ENCODE measurements at regions not wholly inside any gene's neighbourhood (a gene's known extent, or its start where the extent isn't known, plus 50 kb on each side); places are given as distances from the start of the nearest gene placed in this dataset.

- Histone ChIP-seq H3K4me1 (ENCODE audit: control insufficient read depth in 2 of 2, insufficient read depth in 2 of 2, low read length in 2 of 2) (no peaks in the 10 kb centered on the region), H3K27me3 (ENCODE audit: control insufficient read depth in 2 of 2, insufficient read depth in 2 of 2, low read length in 2 of 2) (no peaks in the 10 kb centered on the region), H3K4me3 (ENCODE audit: low read length) (no peak overlapping the region), H3K9me3 (ENCODE audit: control insufficient read depth in 2 of 3, low read length in 3 of 3) (no peaks in the 10 kb centered on the region), H3K36me3 (ENCODE audit: control insufficient read depth in 2 of 3, insufficient read depth in 3 of 3, low read length in 3 of 3) (no peaks in the 10 kb centered on the region), H3K27ac (ENCODE audit: low read depth, low read length) (no peak overlapping the region)
- intact Hi-C loops (cut with micrococcal nuclease): no loop called here
- ChIA-PET POLR2A (no interaction called here), CTCF (no interaction called here)
- ATAC-seq (no peak), DNase-seq (no peak)
- H3K27me3 Mint-ChIP-seq: peaks cover 0 to 37% (median 17%) of the 10 kb centered on the region in 5 donors
- H3K36me3 Mint-ChIP-seq: no peaks in the 10 kb centered on the region
- H3K27ac Mint-ChIP-seq: no peak overlapping the region
- no peak overlapping the region for H3K4me3 Mint-ChIP-seq
- H3K9me3 Mint-ChIP-seq: peaks cover 0 to 4% (median 2%) of the 10 kb centered on the region in 11 donors
- H3K4me1 Mint-ChIP-seq: no peaks in the 10 kb centered on the region
Measured at GRCh38 chr20:40176098-40176841, 512.8 kb downstream of the MAFB start.

- ATAC-seq (no peak), DNase-seq (no peak)
- Mint-ChIP-seq H3K4me3 (no peak overlapping the region), H3K9me3 (peaks cover 0 to 4% (median 2%) of the 10 kb centered on the region in 11 donors), H3K4me1 (no peaks in the 10 kb centered on the region), H3K27ac (no peak overlapping the region), H3K36me3 (no peaks in the 10 kb centered on the region), H3K27me3 (peaks cover 0 to 37% (median 22%) of the 10 kb centered on the region in 5 donors)
- Histone ChIP-seq H3K4me3 (ENCODE audit: low read length) (no peak overlapping the region), H3K27me3 (ENCODE audit: control insufficient read depth in 2 of 2, insufficient read depth in 2 of 2, low read length in 2 of 2) (no peaks in the 10 kb centered on the region), H3K36me3 (ENCODE audit: control insufficient read depth in 2 of 3, insufficient read depth in 3 of 3, low read length in 3 of 3) (no peaks in the 10 kb centered on the region), H3K27ac (ENCODE audit: low read depth, low read length) (no peak overlapping the region), H3K9me3 (ENCODE audit: control insufficient read depth in 2 of 3, low read length in 3 of 3) (no peaks in the 10 kb centered on the region), H3K4me1 (ENCODE audit: control insufficient read depth in 2 of 2, insufficient read depth in 2 of 2, low read length in 2 of 2) (no peaks in the 10 kb centered on the region)
- ChIA-PET CTCF (no interaction called here), POLR2A (no interaction called here)
- intact Hi-C loops (cut with micrococcal nuclease): no loop called here
Measured at GRCh38 chr20:40175296-40175695, 513.7 kb downstream of the MAFB start.

- Mint-ChIP-seq H3K27ac (no peak overlapping the region), H3K4me3 (no peak overlapping the region), H3K9me3 (peaks cover 0 to 4% (median 2%) of the 10 kb centered on the region in 11 donors), H3K27me3 (peaks cover 0 to 37% (median 22%) of the 10 kb centered on the region in 5 donors), H3K36me3 (no peaks in the 10 kb centered on the region), H3K4me1 (no peaks in the 10 kb centered on the region)
- ChIA-PET CTCF (no interaction called here), POLR2A (no interaction called here)
- Histone ChIP-seq H3K36me3 (ENCODE audit: control insufficient read depth in 2 of 3, insufficient read depth in 3 of 3, low read length in 3 of 3) (no peaks in the 10 kb centered on the region), H3K4me3 (ENCODE audit: low read length) (no peak overlapping the region), H3K27me3 (ENCODE audit: control insufficient read depth in 2 of 2, insufficient read depth in 2 of 2, low read length in 2 of 2) (no peaks in the 10 kb centered on the region), H3K4me1 (ENCODE audit: control insufficient read depth in 2 of 2, insufficient read depth in 2 of 2, low read length in 2 of 2) (no peaks in the 10 kb centered on the region), H3K9me3 (ENCODE audit: control insufficient read depth in 2 of 3, low read length in 3 of 3) (no peaks in the 10 kb centered on the region), H3K27ac (ENCODE audit: low read depth, low read length) (no peak overlapping the region)
- intact Hi-C loops (cut with micrococcal nuclease): no loop called here
- ATAC-seq (no peak), DNase-seq (no peak)
Measured at GRCh38 chr20:40173872-40174271, 515.2 kb downstream of the MAFB start.

GRCh38 chr20:40168981-40169620 is 519.9 kb downstream of the MAFB start:
- Histone ChIP-seq H3K4me3 (ENCODE audit: low read length) (no peak overlapping the region), H3K4me1 (ENCODE audit: control insufficient read depth in 2 of 2, insufficient read depth in 2 of 2, low read length in 2 of 2) (no peaks in the 10 kb centered on the region), H3K36me3 (ENCODE audit: control insufficient read depth in 2 of 3, insufficient read depth in 3 of 3, low read length in 3 of 3) (no peaks in the 10 kb centered on the region), H3K9me3 (ENCODE audit: control insufficient read depth in 2 of 3, low read length in 3 of 3) (no peaks in the 10 kb centered on the region), H3K27me3 (ENCODE audit: control insufficient read depth in 2 of 2, insufficient read depth in 2 of 2, low read length in 2 of 2) (no peaks in the 10 kb centered on the region), H3K27ac (ENCODE audit: low read depth, low read length) (no peak overlapping the region)
- H3K4me1 Mint-ChIP-seq: no peaks in the 10 kb centered on the region
- peaks cover 0 to 4% (median 0%) of the 10 kb centered on the region in 11 donors for H3K9me3 Mint-ChIP-seq
- peaks cover 0 to 19% (median 9%) of the 10 kb centered on the region in 5 donors for H3K27me3 Mint-ChIP-seq
- intact Hi-C loops (cut with micrococcal nuclease): no loop called here
- H3K27ac Mint-ChIP-seq: no peak overlapping the region
- H3K4me3 Mint-ChIP-seq: no peak overlapping the region
- ChIA-PET CTCF (no interaction called here), POLR2A (no interaction called here)
- DNase-seq: no peak
- H3K36me3 Mint-ChIP-seq: no peaks in the 10 kb centered on the region
- ATAC-seq: no peak

GRCh38 chr20:40161391-40161790 is 527.6 kb downstream of the MAFB start:
- intact Hi-C loops (cut with micrococcal nuclease): no loop called here
- ChIA-PET CTCF (no interaction called here), POLR2A (no interaction called here)
- Histone ChIP-seq H3K4me1 (ENCODE audit: control insufficient read depth in 2 of 2, insufficient read depth in 2 of 2, low read length in 2 of 2) (no peaks in the 10 kb centered on the region), H3K27ac (ENCODE audit: low read depth, low read length) (no peak overlapping the region), H3K9me3 (ENCODE audit: control insufficient read depth in 2 of 3, low read length in 3 of 3) (no peaks in the 10 kb centered on the region), H3K4me3 (ENCODE audit: low read length) (no peak overlapping the region), H3K36me3 (ENCODE audit: control insufficient read depth in 2 of 3, insufficient read depth in 3 of 3, low read length in 3 of 3) (no peaks in the 10 kb centered on the region), H3K27me3 (ENCODE audit: control insufficient read depth in 2 of 2, insufficient read depth in 2 of 2, low read length in 2 of 2) (no peaks in the 10 kb centered on the region)
- Mint-ChIP-seq H3K27me3 (no peaks in the 10 kb centered on the region), H3K27ac (no peak overlapping the region), H3K4me3 (no peak overlapping the region), H3K4me1 (no peaks in the 10 kb centered on the region), H3K36me3 (no peaks in the 10 kb centered on the region), H3K9me3 (peaks cover 0 to 3% (median 0%) of the 10 kb centered on the region in 11 donors)
- no peak for DNase-seq
- ATAC-seq: no peak

DNA sequence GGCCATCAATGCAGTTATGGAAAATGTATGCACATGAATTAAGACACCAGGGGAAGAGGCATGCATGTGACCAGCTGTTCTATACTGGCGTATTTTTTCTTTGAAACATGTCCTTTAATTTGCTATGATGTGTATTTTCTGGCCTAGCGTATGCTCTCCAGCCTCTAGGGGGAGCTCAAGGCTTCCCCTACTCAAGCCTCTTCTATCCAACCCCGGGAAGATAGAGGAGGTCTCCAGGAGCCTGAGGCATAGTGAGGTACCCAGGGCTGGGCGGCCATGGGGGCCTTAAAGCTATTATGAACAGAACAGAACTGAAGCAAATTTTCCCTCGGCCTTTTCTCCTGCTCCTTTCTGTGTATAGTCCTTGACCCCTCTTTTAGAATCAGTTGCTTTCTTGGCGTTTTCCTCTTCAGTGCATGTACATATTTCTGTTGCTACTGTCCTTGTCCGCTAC is 528.9 kb downstream of the MAFB start:
- no peaks in the 10 kb centered on the region for H3K4me1 ChIP-seq (ENCODE audit: control insufficient read depth in 2 of 2, insufficient read depth in 2 of 2, low read length in 2 of 2)
- H3K4me1 Mint-ChIP-seq: no peaks in the 10 kb centered on the region
- peaks cover 0 to 3% (median 0%) of the 10 kb centered on the region in 11 donors for H3K9me3 Mint-ChIP-seq
- POLR2A ChIA-PET: no interaction called here
- no peak overlapping the region for H3K27ac ChIP-seq (ENCODE audit: low read depth, low read length)
- no peaks in the 10 kb centered on the region for H3K27me3 Mint-ChIP-seq
- H3K36me3 Mint-ChIP-seq: no peaks in the 10 kb centered on the region
- no peak overlapping the region for H3K4me3 Mint-ChIP-seq
- H3K36me3 ChIP-seq (ENCODE audit: control insufficient read depth in 2 of 3, insufficient read depth in 3 of 3, low read length in 3 of 3): no peaks in the 10 kb centered on the region
- no peaks in the 10 kb centered on the region for H3K27me3 ChIP-seq (ENCODE audit: control insufficient read depth in 2 of 2, insufficient read depth in 2 of 2, low read length in 2 of 2)
- H3K4me3 ChIP-seq (ENCODE audit: low read length): no peak overlapping the region
- ATAC-seq (peak; percentile 60), DNase-seq (peak in 1 of 9 donors; percentile 20)
- no peaks in the 10 kb centered on the region for H3K9me3 ChIP-seq (ENCODE audit: control insufficient read depth in 2 of 3, low read length in 3 of 3)
- CTCF ChIA-PET: no interaction called here
- intact Hi-C loops (cut with micrococcal nuclease): no loop called here
- H3K27ac Mint-ChIP-seq: peak overlapping the region in 1 of 9 donors; percentile 38

GRCh38 chr20:40159276-40159675 is 529.8 kb downstream of the MAFB start:
- Histone ChIP-seq H3K27me3 (ENCODE audit: control insufficient read depth in 2 of 2, insufficient read depth in 2 of 2, low read length in 2 of 2) (no peaks in the 10 kb centered on the region), H3K36me3 (ENCODE audit: control insufficient read depth in 2 of 3, insufficient read depth in 3 of 3, low read length in 3 of 3) (no peaks in the 10 kb centered on the region), H3K27ac (ENCODE audit: low read depth, low read length) (no peak overlapping the region), H3K9me3 (ENCODE audit: control insufficient read depth in 2 of 3, low read length in 3 of 3) (no peaks in the 10 kb centered on the region), H3K4me3 (ENCODE audit: low read length) (no peak overlapping the region), H3K4me1 (ENCODE audit: control insufficient read depth in 2 of 2, insufficient read depth in 2 of 2, low read length in 2 of 2) (no peaks in the 10 kb centered on the region)
- Mint-ChIP-seq H3K36me3 (no peaks in the 10 kb centered on the region), H3K27ac (no peak overlapping the region), H3K4me1 (no peaks in the 10 kb centered on the region), H3K4me3 (no peak overlapping the region), H3K9me3 (peaks cover 0 to 3% (median 0%) of the 10 kb centered on the region in 11 donors), H3K27me3 (no peaks in the 10 kb centered on the region)
- no peak for DNase-seq
- POLR2A ChIA-PET: no interaction called here
- CTCF ChIA-PET: no interaction called here
- intact Hi-C loops (cut with micrococcal nuclease): no loop called here
- ATAC-seq: no peak

All from naive thymus-derived CD4-positive, alpha-beta T cell (primary cell).